Neural progenitor cell (in vitro differentiated cells): ENCODE measurements at regions not wholly inside any gene's neighbourhood (a gene's known extent, or its start where the extent isn't known, plus 50 kb on each side); places are given as distances from the start of the nearest gene placed in this dataset.
"Not testable (repeated sequence)": the region's sequence is repeated elsewhere in the genome, so short reads cannot be mapped to it uniquely, and the experiment has no call there.

Experiments used
- CTCF ChIP-seq: fragments of 200-600 bp; sonication (generic); IDR thresholded peaks from 2 replicates; pipeline ENCODE4 v1.5.1; 2017; ENCODE audit warnings: antibody characterized with exemption, mild to moderate bottlenecking
- EZH2 ChIP-seq: fragments of 200-600 bp; sonication (generic); IDR thresholded peaks from 2 replicates; pipeline ENCODE4 v1.6.1; 2017; ENCODE audit warnings: antibody characterized with exemption, mild to moderate bottlenecking, moderate library complexity
- EZH2phosphoT487 ChIP-seq: fragments of 200-600 bp; sonication (generic); IDR thresholded peaks from 2 replicates; pipeline ENCODE4 v1.6.1; 2017; ENCODE audit warnings: antibody characterized with exemption

GRCh38 chr5:2807244-2807643 is 55.8 kb upstream of the IRX2 start:
- not testable (repeated sequence) for TF ChIP-seq CTCF, EZH2, EZH2phosphoT487
